IPS-20b (cell line): ENCODE measurements at regions not wholly inside any gene's neighbourhood (a gene's known extent, or its start where the extent isn't known, plus 50 kb on each side); places are given as distances from the start of the nearest gene placed in this dataset.

Experiments used
- H3K27ac ChIP-seq: one replicate; pipeline ENCODE4 v1.5.1; 2013; ENCODE audit warnings: low read length
- H3K27me3 ChIP-seq: 2 replicates; pipeline ENCODE4 v1.6.1; 2013; ENCODE audit warnings: mild to moderate bottlenecking, low read length, inconsistent platforms; ENCODE audit not compliant: insufficient read depth
- H3K36me3 ChIP-seq: 2 replicates; pipeline ENCODE4 v1.6.1; 2013; ENCODE audit warnings: low read depth, mild to moderate bottlenecking, inconsistent platforms, low read length, moderate library complexity; ENCODE audit not compliant: insufficient read depth
- H3K4me1 ChIP-seq: 2 replicates; pipeline ENCODE4 v1.6.1; 2013; ENCODE audit warnings: mild to moderate bottlenecking, control low read depth, inconsistent platforms, low read length, moderate library complexity; ENCODE audit not compliant: insufficient read depth
- H3K4me3 ChIP-seq: 2 replicates; pipeline ENCODE4 v1.5.1; 2013; ENCODE audit warnings: mild to moderate bottlenecking, low read length, inconsistent platforms
- H3K9ac ChIP-seq: 2 replicates; pipeline ENCODE4 v1.6.1; 2013; ENCODE audit warnings: low read depth, mild to moderate bottlenecking, inconsistent platforms, low read length, moderate library complexity
- H3K9me3 ChIP-seq: 2 replicates; pipeline ENCODE4 v1.6.1; 2013; ENCODE audit warnings: mild to moderate bottlenecking, low read depth, low read length, inconsistent platforms; ENCODE audit not compliant: insufficient read depth

DNA sequence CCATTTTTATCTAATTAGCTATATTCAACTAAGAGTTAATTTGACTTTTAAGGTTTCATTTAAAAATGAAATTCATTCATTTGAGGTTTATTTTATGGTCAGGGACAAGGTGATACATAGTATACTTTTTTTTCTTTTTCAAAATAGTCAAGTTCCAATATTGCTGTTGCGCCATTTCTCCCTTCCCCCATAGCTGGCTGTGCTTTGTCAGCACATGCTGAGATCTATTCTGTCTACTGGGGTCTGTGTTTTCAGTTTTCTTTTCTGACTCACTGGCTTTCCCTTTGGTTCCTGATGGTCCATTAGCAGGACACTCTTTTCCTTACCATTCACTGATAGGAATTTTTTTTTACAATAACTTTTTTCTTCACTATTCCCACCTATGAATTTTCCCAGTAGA is 336.4 kb upstream of the TMEM229A start:
- H3K9me3 ChIP-seq, result no peaks in the 10 kb centered on the region
- no peaks in the 10 kb centered on the region for H3K36me3 ChIP-seq
- H3K4me3 ChIP-seq, result no peak overlapping the region
- H3K27me3 ChIP-seq, result no peaks in the 10 kb centered on the region
- H3K4me1 ChIP-seq, result peaks cover 4% of the 10 kb centered on the region; the same call in 1 of the 2 replicates
- H3K9ac ChIP-seq, result no peak overlapping the region
- no peak overlapping the region for H3K27ac ChIP-seq

DNA sequence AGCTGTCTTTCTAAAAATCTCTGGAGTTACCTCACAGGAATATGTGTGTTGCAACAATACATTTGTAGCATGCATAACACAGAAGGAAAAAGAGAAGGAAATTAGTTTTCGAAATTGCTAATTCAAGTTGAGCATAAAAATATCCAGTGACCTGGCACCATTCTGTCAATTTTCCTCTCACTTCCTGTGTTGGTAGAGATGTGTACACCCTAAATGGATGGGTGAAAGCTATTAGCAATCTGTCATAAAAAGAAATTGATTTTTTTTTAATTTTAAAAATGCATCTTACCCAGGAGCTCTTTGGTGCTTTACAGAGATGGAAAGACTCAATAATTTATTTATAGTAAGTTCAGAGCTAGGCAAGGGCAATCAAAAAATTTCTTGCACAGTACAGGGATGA is 333.3 kb upstream of the TMEM229A start:
- no peak overlapping the region for H3K27ac ChIP-seq
- no peak overlapping the region for H3K9ac ChIP-seq
- no peaks in the 10 kb centered on the region for H3K9me3 ChIP-seq
- no peak overlapping the region for H3K4me3 ChIP-seq
- peaks cover 4% of the 10 kb centered on the region; the same call in 1 of the 2 replicates for H3K4me1 ChIP-seq
- no peaks in the 10 kb centered on the region for H3K36me3 ChIP-seq
- H3K27me3 ChIP-seq, result no peaks in the 10 kb centered on the region

DNA sequence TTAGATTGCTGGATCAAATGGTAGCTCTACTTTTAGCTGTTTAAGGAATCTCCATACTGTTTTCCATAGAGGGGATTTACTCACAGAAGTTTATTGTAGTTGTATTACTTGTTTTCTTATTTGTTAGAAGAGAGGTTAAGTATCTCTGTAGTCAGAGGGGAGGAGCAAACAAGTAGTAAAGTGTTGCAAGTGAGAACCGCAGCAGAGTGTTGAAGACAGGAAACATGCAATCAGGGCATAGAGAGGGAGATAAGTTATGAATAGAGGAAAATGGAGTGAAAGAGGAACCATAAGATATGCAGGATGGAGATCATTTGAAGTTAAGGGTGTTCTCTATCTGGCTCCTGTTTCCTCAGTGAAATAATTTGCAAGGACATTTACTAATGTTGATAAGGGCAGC is 331.4 kb upstream of the TMEM229A start:
- Histone ChIP-seq H3K4me1 (no peaks in the 10 kb centered on the region; the same call in 1 of the 2 replicates), H3K4me3 (no peak overlapping the region), H3K9ac (no peak overlapping the region), H3K27me3 (no peaks in the 10 kb centered on the region), H3K27ac (no peak overlapping the region), H3K9me3 (no peaks in the 10 kb centered on the region), H3K36me3 (no peaks in the 10 kb centered on the region)

DNA sequence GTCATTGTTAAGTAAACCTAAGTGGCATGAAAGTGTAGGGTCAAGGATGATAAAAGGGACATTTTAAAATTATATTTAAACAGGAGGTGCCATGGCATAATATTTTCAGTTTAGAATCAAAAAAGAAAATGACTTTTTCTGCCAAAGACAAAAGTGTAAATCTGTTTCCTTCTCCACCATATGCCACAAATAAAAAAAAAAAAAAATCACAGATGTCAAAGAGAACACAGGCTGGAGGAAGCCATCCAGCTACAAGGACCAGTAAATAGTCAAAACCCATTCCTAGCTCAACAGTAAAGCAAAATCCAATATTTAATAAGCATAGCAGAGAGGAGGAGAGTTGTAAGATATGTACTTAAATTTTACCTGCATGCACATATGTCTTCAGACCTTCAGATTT is 321.3 kb upstream of the TMEM229A start:
- Histone ChIP-seq H3K9ac (no peak overlapping the region), H3K27ac (no peak overlapping the region), H3K4me1 (no peaks in the 10 kb centered on the region), H3K36me3 (no peaks in the 10 kb centered on the region), H3K4me3 (no peak overlapping the region), H3K9me3 (no peaks in the 10 kb centered on the region), H3K27me3 (no peaks in the 10 kb centered on the region)

DNA sequence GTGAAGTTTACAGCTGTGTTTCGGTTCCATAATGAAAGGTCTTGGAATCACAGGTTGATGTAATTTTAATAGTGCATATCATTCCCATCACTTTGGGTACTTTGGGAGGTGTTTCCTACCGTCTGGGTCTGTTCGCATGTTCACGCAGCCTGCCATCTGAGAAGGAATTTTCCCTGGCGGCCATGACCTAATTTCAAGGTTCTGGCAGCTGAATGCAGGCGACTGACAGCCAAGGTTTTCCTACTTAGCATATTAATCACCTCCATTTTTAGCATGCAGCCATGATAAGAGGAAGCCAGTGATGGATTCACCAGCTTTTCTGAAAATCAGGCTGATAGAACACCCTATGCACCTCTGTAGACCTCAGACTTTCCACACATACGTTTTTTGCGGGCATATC is 319.1 kb upstream of the TMEM229A start:
- Histone ChIP-seq H3K27me3 (no peaks in the 10 kb centered on the region), H3K4me3 (no peak overlapping the region), H3K4me1 (no peaks in the 10 kb centered on the region), H3K27ac (no peak overlapping the region), H3K9me3 (no peaks in the 10 kb centered on the region), H3K36me3 (no peaks in the 10 kb centered on the region), H3K9ac (no peak overlapping the region)

DNA sequence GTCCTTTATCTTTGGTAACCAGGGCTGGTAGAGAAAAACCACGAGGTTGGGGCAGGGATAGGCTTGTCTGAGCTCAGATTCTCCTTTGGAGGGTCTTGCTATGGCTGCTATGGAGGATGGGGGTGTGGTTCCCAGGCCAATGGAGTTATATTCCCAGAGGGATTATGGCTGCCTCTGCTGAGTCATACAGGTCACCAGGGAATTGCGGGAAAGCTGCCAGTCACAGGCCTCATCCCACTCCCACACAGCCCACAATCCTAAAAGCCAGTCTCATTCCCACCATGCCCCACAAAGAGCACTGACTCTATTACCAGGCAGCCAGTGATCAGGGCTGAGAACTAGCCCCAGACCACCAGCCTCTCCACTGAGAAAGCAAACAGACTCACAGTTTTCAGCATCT is 316.6 kb upstream of the TMEM229A start:
- no peaks in the 10 kb centered on the region for H3K4me1 ChIP-seq
- H3K27me3 ChIP-seq, result no peaks in the 10 kb centered on the region
- no peak overlapping the region for H3K9ac ChIP-seq
- H3K9me3 ChIP-seq, result no peaks in the 10 kb centered on the region
- H3K36me3 ChIP-seq, result no peaks in the 10 kb centered on the region
- H3K4me3 ChIP-seq, result no peak overlapping the region
- H3K27ac ChIP-seq, result no peak overlapping the region

DNA sequence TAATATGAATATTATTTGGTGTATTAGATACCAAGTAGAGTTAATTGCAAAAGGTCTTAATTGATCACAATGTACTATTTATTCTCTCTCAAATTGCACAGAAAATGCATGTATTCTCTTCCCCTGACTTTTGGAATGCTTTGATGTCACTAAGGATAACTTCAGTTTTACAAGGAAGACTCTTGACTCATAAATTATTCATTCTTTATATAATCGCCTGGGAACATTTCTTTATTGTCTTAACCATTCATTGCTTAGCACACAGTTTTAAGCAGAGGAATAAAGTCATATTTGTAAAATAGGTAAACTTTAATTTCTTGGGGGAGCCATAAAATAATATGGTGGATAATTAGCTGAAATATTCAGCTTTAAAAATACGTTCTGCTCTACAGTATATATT is 306.0 kb upstream of the TMEM229A start:
- Histone ChIP-seq H3K4me1 (no peaks in the 10 kb centered on the region), H3K9me3 (no peaks in the 10 kb centered on the region), H3K27ac (no peak overlapping the region), H3K4me3 (no peak overlapping the region), H3K36me3 (no peaks in the 10 kb centered on the region), H3K27me3 (no peaks in the 10 kb centered on the region), H3K9ac (no peak overlapping the region)

DNA sequence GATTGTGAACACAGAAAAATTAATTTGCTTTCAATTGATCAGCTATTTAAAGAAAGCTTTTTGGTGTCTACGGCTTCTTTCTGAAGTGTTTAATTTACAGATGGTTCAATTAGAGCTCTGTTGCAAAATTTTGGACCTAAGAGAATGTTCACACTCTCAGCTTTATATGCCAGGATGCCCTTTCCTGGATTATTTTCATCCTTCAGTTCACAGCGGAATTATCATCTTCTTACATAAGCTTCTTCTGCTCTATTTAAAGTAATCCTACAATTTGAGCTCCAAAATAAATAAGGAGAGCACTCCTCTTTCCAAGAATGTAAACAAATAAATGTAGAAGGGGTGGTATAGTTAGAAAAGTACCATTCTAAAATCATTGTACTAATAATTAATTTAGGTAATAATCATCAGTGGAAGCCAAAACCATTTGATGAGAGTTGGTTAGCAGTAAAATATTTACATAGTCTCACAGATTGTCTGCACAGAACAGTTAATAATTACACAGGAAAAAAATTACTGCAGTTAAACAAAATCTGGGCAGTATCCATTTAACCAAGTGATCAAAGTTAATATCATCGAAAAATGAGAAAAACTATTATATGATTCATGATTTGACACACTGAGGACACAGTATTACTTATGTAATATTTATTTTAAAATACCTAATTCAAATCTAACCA is 298.0 kb upstream of the TMEM229A start:
- H3K27ac ChIP-seq, result no peak overlapping the region
- H3K9me3 ChIP-seq, result no peaks in the 10 kb centered on the region
- H3K9ac ChIP-seq, result no peak overlapping the region
- H3K36me3 ChIP-seq, result no peaks in the 10 kb centered on the region
- no peaks in the 10 kb centered on the region for H3K4me1 ChIP-seq
- no peaks in the 10 kb centered on the region for H3K27me3 ChIP-seq
- H3K4me3 ChIP-seq, result no peak overlapping the region

DNA sequence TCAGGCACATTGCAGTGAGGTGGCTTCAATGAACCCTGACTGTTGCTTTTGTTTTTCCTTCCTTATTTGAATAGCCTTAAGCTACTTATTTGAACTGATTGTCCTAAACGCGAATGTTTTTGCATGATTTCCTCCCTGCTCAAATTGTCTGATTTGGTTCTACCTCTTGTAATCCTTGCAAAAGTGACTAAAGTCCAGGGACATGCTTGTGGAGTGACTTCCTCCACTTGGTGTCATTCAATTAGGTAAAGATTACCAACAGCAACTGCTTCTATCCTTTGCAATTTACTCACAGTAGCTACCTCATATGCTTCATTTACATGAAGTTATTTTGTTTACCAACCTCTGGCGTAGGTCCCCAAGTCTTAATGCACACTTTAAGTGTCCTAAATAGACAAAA is 295.9 kb upstream of the TMEM229A start:
- H3K4me1 ChIP-seq, result no peaks in the 10 kb centered on the region
- no peaks in the 10 kb centered on the region for H3K27me3 ChIP-seq
- no peak overlapping the region for H3K9ac ChIP-seq
- no peak overlapping the region for H3K27ac ChIP-seq
- no peaks in the 10 kb centered on the region for H3K36me3 ChIP-seq
- H3K4me3 ChIP-seq, result no peak overlapping the region
- no peaks in the 10 kb centered on the region for H3K9me3 ChIP-seq

DNA sequence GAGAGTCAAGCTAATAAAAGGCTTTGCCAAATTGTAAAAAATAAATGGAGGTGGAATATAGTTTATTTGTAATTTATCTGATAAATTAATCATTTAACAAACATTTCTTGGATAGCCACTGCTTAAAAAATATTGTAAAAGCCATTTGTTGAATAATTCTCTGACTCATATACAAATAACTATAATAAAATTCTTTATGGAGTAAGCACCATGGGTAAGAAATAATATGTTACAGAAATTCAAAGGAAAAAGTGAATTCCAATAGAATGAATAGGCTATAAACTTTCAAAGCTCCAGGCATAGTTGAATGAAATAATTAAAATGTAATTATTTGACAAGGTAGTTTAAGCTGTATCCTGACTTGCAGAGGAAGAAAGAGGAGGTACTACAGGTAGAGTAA is 291.4 kb upstream of the TMEM229A start:
- no peaks in the 10 kb centered on the region for H3K36me3 ChIP-seq
- no peaks in the 10 kb centered on the region for H3K4me1 ChIP-seq
- H3K4me3 ChIP-seq, result no peak overlapping the region
- no peak overlapping the region for H3K27ac ChIP-seq
- H3K9ac ChIP-seq, result no peak overlapping the region
- H3K9me3 ChIP-seq, result no peaks in the 10 kb centered on the region
- no peaks in the 10 kb centered on the region for H3K27me3 ChIP-seq

DNA sequence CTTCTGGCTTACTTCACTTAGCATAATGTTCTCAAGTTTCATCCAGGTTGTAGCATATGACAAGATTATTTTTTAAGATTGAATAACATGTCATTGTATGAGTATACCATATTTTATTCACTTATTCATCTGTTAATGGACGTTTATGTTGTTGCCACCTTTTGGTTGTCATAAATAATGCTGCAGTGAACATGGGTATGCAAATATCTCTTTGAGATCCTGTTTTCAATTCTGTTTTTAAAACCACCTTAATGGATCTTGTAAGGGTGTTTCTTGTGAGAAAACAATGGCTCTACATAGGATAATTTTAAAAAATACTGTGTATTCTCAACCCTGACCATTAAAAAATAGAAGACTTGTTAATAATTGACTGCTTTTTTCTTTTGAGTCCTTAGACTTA is 290.7 kb upstream of the TMEM229A start:
- no peak overlapping the region for H3K27ac ChIP-seq
- no peaks in the 10 kb centered on the region for H3K4me1 ChIP-seq
- H3K27me3 ChIP-seq, result no peaks in the 10 kb centered on the region
- no peaks in the 10 kb centered on the region for H3K9me3 ChIP-seq
- no peaks in the 10 kb centered on the region for H3K36me3 ChIP-seq
- H3K9ac ChIP-seq, result no peak overlapping the region
- H3K4me3 ChIP-seq, result no peak overlapping the region

DNA sequence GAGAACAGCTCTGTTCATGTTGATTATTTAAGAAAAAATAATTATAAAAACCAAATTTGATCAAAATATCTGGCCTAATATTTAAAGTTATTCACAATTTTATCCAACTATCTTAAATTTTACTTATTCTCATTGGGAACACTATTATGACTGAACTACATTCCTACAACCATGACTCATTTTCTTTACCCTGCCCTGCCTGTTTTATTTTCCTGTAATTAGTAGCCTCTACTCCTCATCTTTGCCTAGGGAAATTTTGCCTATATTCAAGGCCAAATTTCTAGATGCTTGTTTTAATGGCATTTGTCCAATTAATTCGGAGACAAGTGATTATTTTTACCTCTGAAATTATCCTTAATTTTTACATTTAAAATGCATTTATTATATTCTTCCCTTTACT is 289.7 kb upstream of the TMEM229A start:
- no peak overlapping the region for H3K9ac ChIP-seq
- H3K9me3 ChIP-seq, result no peaks in the 10 kb centered on the region
- no peaks in the 10 kb centered on the region for H3K4me1 ChIP-seq
- no peak overlapping the region for H3K27ac ChIP-seq
- no peaks in the 10 kb centered on the region for H3K27me3 ChIP-seq
- H3K4me3 ChIP-seq, result no peak overlapping the region
- H3K36me3 ChIP-seq, result no peaks in the 10 kb centered on the region
